ENCODE measurements at regions not wholly inside any gene's neighbourhood (a gene's known extent, or its start where the extent isn't known, plus 50 kb on each side); places are given as distances from the start of the nearest gene placed in this dataset.

DNA sequence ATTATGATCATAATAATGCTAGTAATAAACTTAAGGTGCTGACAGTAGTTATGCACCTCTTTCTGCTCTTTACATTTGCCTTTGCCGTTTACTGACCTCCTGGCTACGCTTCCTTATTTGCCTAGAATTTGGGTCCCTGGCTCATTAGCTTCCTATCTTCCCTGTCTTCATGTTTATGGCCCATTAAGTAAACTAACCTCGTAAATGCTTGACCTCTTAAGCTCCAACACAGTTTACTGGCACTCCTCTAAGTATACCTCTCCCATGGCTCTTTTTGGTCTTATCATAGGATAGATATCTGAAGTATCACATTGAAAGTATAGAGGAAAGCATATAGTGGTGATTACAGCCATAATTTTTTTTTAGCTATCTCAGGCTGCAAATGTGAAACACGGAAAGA, 657.3 kb upstream of the SLC39A10 start:
- Histone ChIP-seq H3K27ac (ENCODE audit: low read depth in 1 of 2, low read length in 1 of 2) (no peak overlapping the region), H3K4me1 (ENCODE audit: control insufficient read depth in 2 of 2, insufficient read depth in 2 of 2, low read length in 2 of 2) (no peaks in the 10 kb centered on the region), H3K9me3 (ENCODE audit: control insufficient read depth in 2 of 2, insufficient read depth in 1 of 2, low read length in 1 of 2) (no peaks in the 10 kb centered on the region), H3K27me3 (ENCODE audit: control insufficient read depth in 2 of 2, insufficient read depth in 1 of 2, low read length in 1 of 2) (no peaks in the 10 kb centered on the region), H3K36me3 (ENCODE audit: control insufficient read depth in 2 of 2, insufficient read depth in 2 of 2, low read length in 1 of 2) (no peaks in the 10 kb centered on the region), H3K4me3 (ENCODE audit: low read length in 2 of 2) (no peak overlapping the region)
- WGBS = 74% methylated on average over 4 of the region's 4 CpGs
- no peak for DNase-seq (ENCODE audit: low read depth in 6 of 9, low spot score in 9 of 9)

DNA sequence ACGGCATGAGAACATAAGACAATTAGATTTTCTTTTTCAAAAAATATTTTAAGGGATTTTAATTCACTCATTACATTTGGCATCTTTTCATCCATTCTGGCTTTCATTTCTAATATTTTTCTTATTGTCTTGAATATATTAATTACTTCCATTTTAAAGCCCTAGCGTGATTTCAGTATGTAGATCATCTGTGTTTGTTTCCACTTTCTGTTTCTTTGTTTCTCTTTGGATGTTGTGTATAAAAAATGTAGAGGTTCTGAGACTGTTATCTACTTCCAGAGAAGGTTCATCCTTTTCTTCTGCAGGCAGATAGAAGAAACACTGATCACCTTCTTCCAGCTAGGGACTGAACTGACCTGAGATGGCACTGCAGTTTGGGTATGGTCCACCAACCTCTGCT, 664.4 kb upstream of the SLC39A10 start:
- WGBS = 96% methylated on average over 2 of the region's 2 CpGs
- Histone ChIP-seq H3K36me3 (ENCODE audit: control insufficient read depth in 2 of 2, insufficient read depth in 2 of 2, low read length in 1 of 2) (no peaks in the 10 kb centered on the region), H3K4me3 (ENCODE audit: low read length in 2 of 2) (no peak overlapping the region), H3K27ac (ENCODE audit: low read depth in 1 of 2, low read length in 1 of 2) (no peak overlapping the region), H3K27me3 (ENCODE audit: control insufficient read depth in 2 of 2, insufficient read depth in 1 of 2, low read length in 1 of 2) (no peaks in the 10 kb centered on the region), H3K4me1 (ENCODE audit: control insufficient read depth in 2 of 2, insufficient read depth in 2 of 2, low read length in 2 of 2) (no peaks in the 10 kb centered on the region), H3K9me3 (ENCODE audit: control insufficient read depth in 2 of 2, insufficient read depth in 1 of 2, low read length in 1 of 2) (no peaks in the 10 kb centered on the region)
- no peak for DNase-seq (ENCODE audit: low read depth in 6 of 9, low spot score in 9 of 9)

DNA sequence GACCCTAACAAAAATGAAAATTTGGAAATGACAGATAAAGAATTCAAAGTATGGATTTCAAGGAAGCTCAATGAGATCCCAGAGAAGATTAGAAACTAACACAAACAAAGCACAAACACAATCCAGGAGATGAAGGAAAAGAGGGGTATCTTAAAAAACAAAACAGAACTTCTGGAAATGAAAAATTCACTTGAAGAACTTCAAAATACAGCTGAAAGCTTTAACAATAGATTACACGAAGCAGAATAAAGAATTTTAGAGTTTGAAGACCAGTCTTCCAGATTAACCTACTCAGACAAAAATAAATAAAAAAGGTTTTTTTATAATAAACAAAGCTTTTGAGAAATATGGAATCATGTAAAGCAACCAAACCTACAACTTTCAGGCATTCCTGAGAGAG, 671.8 kb upstream of the SLC39A10 start:
- no peak overlapping the region for H3K27ac ChIP-seq (ENCODE audit: low read depth in 1 of 2, low read length in 1 of 2)
- H3K27me3 ChIP-seq (ENCODE audit: control insufficient read depth in 2 of 2, insufficient read depth in 1 of 2, low read length in 1 of 2) = no peaks in the 10 kb centered on the region
- no peak overlapping the region for H3K4me3 ChIP-seq (ENCODE audit: low read length in 2 of 2)
- H3K36me3 ChIP-seq (ENCODE audit: control insufficient read depth in 2 of 2, insufficient read depth in 2 of 2, low read length in 1 of 2) = no peaks in the 10 kb centered on the region
- WGBS = 82% methylated on average over 1 of the region's 1 CpG
- H3K4me1 ChIP-seq (ENCODE audit: control insufficient read depth in 2 of 2, insufficient read depth in 2 of 2, low read length in 2 of 2) = no peaks in the 10 kb centered on the region
- no peak for DNase-seq (ENCODE audit: low read depth in 6 of 9, low spot score in 9 of 9)
- peaks cover 2 to 21% of the 10 kb centered on the region in 2 donors for H3K9me3 ChIP-seq (ENCODE audit: control insufficient read depth in 2 of 2, insufficient read depth in 1 of 2, low read length in 1 of 2)

DNA sequence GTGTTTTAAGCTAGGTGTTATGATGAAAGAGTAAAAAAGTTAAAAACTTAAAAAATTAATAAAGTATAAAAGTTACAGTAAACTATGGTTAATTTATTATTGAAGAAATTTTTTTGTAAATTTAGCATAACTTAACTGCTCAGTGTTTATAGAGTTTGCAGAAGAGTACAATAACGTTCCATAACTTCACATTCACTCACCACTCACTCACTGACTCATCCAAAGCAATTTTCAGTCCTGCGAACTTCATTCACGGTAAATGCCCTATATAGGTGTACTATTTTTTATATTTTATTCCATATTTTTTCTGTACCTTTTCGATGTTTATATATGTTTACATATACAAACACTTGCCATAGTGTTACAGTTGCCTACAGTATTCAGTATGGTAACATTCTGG, 694.8 kb upstream of the SLC39A10 start:
- no peak overlapping the region for H3K27ac ChIP-seq (ENCODE audit: low read depth in 1 of 2, low read length in 1 of 2)
- H3K4me1 ChIP-seq (ENCODE audit: control insufficient read depth in 2 of 2, insufficient read depth in 2 of 2, low read length in 2 of 2) = no peaks in the 10 kb centered on the region
- H3K4me3 ChIP-seq (ENCODE audit: low read length in 2 of 2) = no peak overlapping the region
- no peaks in the 10 kb centered on the region for H3K27me3 ChIP-seq (ENCODE audit: control insufficient read depth in 2 of 2, insufficient read depth in 1 of 2, low read length in 1 of 2)
- DNase-seq (ENCODE audit: low read depth in 6 of 9, low spot score in 9 of 9) = no peak
- H3K9me3 ChIP-seq (ENCODE audit: control insufficient read depth in 2 of 2, insufficient read depth in 1 of 2, low read length in 1 of 2) = peaks cover 0 to 3% of the 10 kb centered on the region in 2 donors
- 94% methylated on average over 4 of the region's 4 CpGs for WGBS
- no peaks in the 10 kb centered on the region for H3K36me3 ChIP-seq (ENCODE audit: control insufficient read depth in 2 of 2, insufficient read depth in 2 of 2, low read length in 1 of 2)

DNA sequence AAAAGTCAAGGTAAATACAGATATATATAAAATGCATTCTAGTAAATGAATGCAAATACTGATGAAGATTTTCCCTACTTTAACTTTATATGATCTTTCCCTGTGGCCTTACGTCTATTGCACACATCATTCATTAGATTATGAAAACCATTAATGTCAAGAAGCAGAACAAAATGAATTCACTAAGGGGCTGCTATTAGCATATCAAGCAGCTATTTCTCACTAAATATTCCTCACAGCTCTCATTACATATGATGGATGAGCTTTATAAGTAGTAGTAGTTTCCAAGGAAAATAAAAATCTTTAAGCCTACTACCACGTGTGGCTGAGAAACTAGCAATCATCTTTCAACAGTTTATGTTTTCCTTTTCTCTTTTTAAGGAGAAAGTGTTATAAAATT, 702.8 kb upstream of the SLC39A10 start:
- Histone ChIP-seq H3K4me1 (ENCODE audit: control insufficient read depth in 2 of 2, insufficient read depth in 2 of 2, low read length in 2 of 2) (no peaks in the 10 kb centered on the region), H3K27me3 (ENCODE audit: control insufficient read depth in 2 of 2, insufficient read depth in 1 of 2, low read length in 1 of 2) (no peaks in the 10 kb centered on the region), H3K27ac (ENCODE audit: low read depth in 1 of 2, low read length in 1 of 2) (no peak overlapping the region), H3K9me3 (ENCODE audit: control insufficient read depth in 2 of 2, insufficient read depth in 1 of 2, low read length in 1 of 2) (no peaks in the 10 kb centered on the region), H3K4me3 (ENCODE audit: low read length in 2 of 2) (no peak overlapping the region), H3K36me3 (ENCODE audit: control insufficient read depth in 2 of 2, insufficient read depth in 2 of 2, low read length in 1 of 2) (no peaks in the 10 kb centered on the region)
- DNase-seq (ENCODE audit: low read depth in 6 of 9, low spot score in 9 of 9) = no peak
- 90% methylated on average over 2 of the region's 2 CpGs for WGBS

DNA sequence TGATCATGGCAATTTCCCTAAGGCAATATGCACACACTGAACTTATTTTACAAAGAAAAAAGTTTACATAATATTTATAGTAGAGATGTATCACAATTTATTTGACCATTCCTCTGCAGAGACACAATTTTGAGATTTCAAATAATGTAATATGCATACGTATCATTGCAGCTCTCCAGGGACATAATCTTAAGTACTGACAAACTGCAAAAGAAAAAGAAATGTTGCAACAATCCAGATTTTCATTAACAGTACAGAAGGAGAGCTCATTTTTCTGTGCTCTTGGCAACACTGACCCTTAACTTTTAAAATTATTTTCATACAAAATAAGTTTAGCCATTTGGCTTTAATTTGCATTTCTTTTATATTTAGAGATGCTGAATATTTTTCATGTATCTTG, 710.2 kb upstream of the SLC39A10 start:
- H3K4me3 ChIP-seq (ENCODE audit: low read length in 2 of 2) = no peak overlapping the region
- H3K27ac ChIP-seq (ENCODE audit: low read depth in 1 of 2, low read length in 1 of 2) = no peak overlapping the region
- H3K27me3 ChIP-seq (ENCODE audit: control insufficient read depth in 2 of 2, insufficient read depth in 1 of 2, low read length in 1 of 2) = no peaks in the 10 kb centered on the region
- no peaks in the 10 kb centered on the region for H3K36me3 ChIP-seq (ENCODE audit: control insufficient read depth in 2 of 2, insufficient read depth in 2 of 2, low read length in 1 of 2)
- DNase-seq (ENCODE audit: low read depth in 6 of 9, low spot score in 9 of 9) = no peak
- H3K4me1 ChIP-seq (ENCODE audit: control insufficient read depth in 2 of 2, insufficient read depth in 2 of 2, low read length in 2 of 2) = no peaks in the 10 kb centered on the region
- H3K9me3 ChIP-seq (ENCODE audit: control insufficient read depth in 2 of 2, insufficient read depth in 1 of 2, low read length in 1 of 2) = no peaks in the 10 kb centered on the region
- 89% methylated on average over 1 of the region's 1 CpG for WGBS

DNA sequence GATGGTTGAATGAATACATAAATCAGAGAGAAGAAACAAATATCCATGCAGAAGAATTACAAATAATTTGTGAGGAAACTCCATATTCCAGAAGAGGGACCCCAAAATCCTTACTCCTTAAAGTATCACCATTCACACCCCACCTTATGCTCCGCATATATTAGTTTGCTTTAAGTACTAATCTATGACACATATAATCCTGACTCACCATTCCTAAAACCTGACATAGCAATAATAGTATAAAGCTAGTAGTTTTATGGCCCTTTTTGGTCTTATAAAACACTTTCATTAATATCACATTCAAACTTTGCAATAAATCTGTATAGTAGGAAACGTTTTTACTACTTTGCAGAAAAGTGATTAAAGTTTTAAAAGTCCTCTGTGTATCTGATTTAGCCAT, 719.0 kb upstream of the SLC39A10 start:
- no peaks in the 10 kb centered on the region for H3K4me1 ChIP-seq (ENCODE audit: control insufficient read depth in 2 of 2, insufficient read depth in 2 of 2, low read length in 2 of 2)
- WGBS = 92% methylated on average over 2 of the region's 2 CpGs
- no peaks in the 10 kb centered on the region for H3K9me3 ChIP-seq (ENCODE audit: control insufficient read depth in 2 of 2, insufficient read depth in 1 of 2, low read length in 1 of 2)
- H3K27ac ChIP-seq (ENCODE audit: low read depth in 1 of 2, low read length in 1 of 2) = no peak overlapping the region
- H3K4me3 ChIP-seq (ENCODE audit: low read length in 2 of 2) = no peak overlapping the region
- H3K36me3 ChIP-seq (ENCODE audit: control insufficient read depth in 2 of 2, insufficient read depth in 2 of 2, low read length in 1 of 2) = no peaks in the 10 kb centered on the region
- H3K27me3 ChIP-seq (ENCODE audit: control insufficient read depth in 2 of 2, insufficient read depth in 1 of 2, low read length in 1 of 2) = no peaks in the 10 kb centered on the region
- no peak for DNase-seq (ENCODE audit: low read depth in 6 of 9, low spot score in 9 of 9)

DNA sequence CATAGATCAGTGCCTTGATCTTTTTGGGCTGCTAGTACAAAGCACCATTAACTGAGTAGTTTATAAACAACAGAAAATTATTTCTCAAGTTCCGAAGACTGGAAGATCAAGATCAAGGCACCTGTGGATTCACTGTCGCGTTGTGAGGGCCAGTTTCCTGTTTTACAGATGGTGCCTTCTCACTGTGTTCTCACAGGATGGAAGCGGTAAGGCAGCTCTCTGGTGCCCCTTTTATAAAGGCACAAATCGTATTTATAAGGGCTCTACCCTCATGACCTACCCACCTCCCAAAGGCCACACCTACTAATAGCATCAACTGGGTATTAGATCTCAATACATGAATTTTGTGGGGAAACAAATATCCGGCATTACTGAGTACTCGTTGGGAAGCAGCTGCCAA, 729.5 kb upstream of the SLC39A10 start:
- WGBS = 95% methylated on average over 7 of the region's 7 CpGs
- H3K27me3 ChIP-seq (ENCODE audit: control insufficient read depth in 2 of 2, insufficient read depth in 1 of 2, low read length in 1 of 2) = no peaks in the 10 kb centered on the region
- H3K4me1 ChIP-seq (ENCODE audit: control insufficient read depth in 2 of 2, insufficient read depth in 2 of 2, low read length in 2 of 2) = no peaks in the 10 kb centered on the region
- DNase-seq (ENCODE audit: low read depth in 6 of 9, low spot score in 9 of 9) = no peak
- no peak overlapping the region for H3K27ac ChIP-seq (ENCODE audit: low read depth in 1 of 2, low read length in 1 of 2)
- no peaks in the 10 kb centered on the region for H3K9me3 ChIP-seq (ENCODE audit: control insufficient read depth in 2 of 2, insufficient read depth in 1 of 2, low read length in 1 of 2)
- no peak overlapping the region for H3K4me3 ChIP-seq (ENCODE audit: low read length in 2 of 2)
- no peaks in the 10 kb centered on the region for H3K36me3 ChIP-seq (ENCODE audit: control insufficient read depth in 2 of 2, insufficient read depth in 2 of 2, low read length in 1 of 2)

DNA sequence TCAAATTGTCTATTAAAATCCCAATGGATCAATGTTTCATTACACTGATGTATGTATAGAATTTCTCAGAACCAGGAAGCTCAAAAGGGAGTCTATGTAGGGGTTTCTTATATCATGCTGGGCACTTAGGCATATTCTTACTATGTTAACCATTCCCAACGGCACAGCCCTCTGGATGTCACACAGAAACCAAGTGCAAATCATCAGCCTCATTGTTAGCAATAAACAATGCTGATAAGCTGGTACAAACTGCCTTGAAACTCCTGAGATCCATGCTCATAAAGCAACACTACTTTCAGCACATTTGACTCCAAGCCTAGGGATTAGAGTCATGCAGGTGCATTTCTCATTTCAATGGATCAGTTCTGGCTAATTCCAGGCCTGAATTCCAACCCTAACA, 730.2 kb upstream of the SLC39A10 start:
- Histone ChIP-seq H3K27ac (ENCODE audit: low read depth in 1 of 2, low read length in 1 of 2) (no peak overlapping the region), H3K27me3 (ENCODE audit: control insufficient read depth in 2 of 2, insufficient read depth in 1 of 2, low read length in 1 of 2) (no peaks in the 10 kb centered on the region), H3K36me3 (ENCODE audit: control insufficient read depth in 2 of 2, insufficient read depth in 2 of 2, low read length in 1 of 2) (no peaks in the 10 kb centered on the region), H3K4me3 (ENCODE audit: low read length in 2 of 2) (no peak overlapping the region), H3K9me3 (ENCODE audit: control insufficient read depth in 2 of 2, insufficient read depth in 1 of 2, low read length in 1 of 2) (no peaks in the 10 kb centered on the region), H3K4me1 (ENCODE audit: control insufficient read depth in 2 of 2, insufficient read depth in 2 of 2, low read length in 2 of 2) (no peaks in the 10 kb centered on the region)
- no peak for DNase-seq (ENCODE audit: low read depth in 6 of 9, low spot score in 9 of 9)
- WGBS = 96% methylated on average over 1 of the region's 1 CpG

DNA sequence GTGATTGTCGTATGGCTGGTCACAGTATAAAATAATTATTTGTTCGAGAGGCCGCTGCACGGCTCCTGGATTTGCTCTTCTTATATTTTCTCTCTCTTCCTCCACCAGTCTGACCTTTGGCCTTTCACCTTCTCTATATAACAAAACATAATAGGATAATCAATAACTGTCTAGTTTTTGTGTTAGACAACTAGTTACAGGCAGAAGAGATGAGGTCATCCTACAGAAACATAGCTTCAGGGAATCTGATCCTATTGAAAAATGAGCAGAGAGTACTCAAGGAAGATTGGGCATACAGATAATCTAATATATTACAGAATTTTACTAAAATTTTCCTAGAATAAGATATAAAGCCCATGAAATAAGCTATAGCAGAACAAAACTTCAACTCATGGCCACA, 731.3 kb upstream of the SLC39A10 start:
- Histone ChIP-seq H3K27me3 (ENCODE audit: control insufficient read depth in 2 of 2, insufficient read depth in 1 of 2, low read length in 1 of 2) (no peaks in the 10 kb centered on the region), H3K4me1 (ENCODE audit: control insufficient read depth in 2 of 2, insufficient read depth in 2 of 2, low read length in 2 of 2) (no peaks in the 10 kb centered on the region), H3K9me3 (ENCODE audit: control insufficient read depth in 2 of 2, insufficient read depth in 1 of 2, low read length in 1 of 2) (no peaks in the 10 kb centered on the region), H3K27ac (ENCODE audit: low read depth in 1 of 2, low read length in 1 of 2) (no peak overlapping the region), H3K36me3 (ENCODE audit: control insufficient read depth in 2 of 2, insufficient read depth in 2 of 2, low read length in 1 of 2) (no peaks in the 10 kb centered on the region), H3K4me3 (ENCODE audit: low read length in 2 of 2) (no peak overlapping the region)
- WGBS = 93% methylated on average over 4 of the region's 4 CpGs
- DNase-seq (ENCODE audit: low read depth in 6 of 9, low spot score in 9 of 9) = no peak

Measured in thymus (tissue), 11 donors.